Hindlimb muscle (tissue), 1 donor: ENCODE measurements at regions not wholly inside any gene's neighbourhood (a gene's known extent, or its start where the extent isn't known, plus 50 kb on each side); places are given as distances from the start of the nearest gene placed in this dataset.
A peak's percentile ranks its signal among the peaks of the same experiment; 100 is the strongest.
"Not testable (repeated sequence)": the region's sequence is repeated elsewhere in the genome, so short reads cannot be mapped to it uniquely, and the experiment has no call there.

Source experiments
- DNase-seq: peaks from one replicate; pipeline ENCODE4 v3.0.0-alpha.2; 2013

DNA sequence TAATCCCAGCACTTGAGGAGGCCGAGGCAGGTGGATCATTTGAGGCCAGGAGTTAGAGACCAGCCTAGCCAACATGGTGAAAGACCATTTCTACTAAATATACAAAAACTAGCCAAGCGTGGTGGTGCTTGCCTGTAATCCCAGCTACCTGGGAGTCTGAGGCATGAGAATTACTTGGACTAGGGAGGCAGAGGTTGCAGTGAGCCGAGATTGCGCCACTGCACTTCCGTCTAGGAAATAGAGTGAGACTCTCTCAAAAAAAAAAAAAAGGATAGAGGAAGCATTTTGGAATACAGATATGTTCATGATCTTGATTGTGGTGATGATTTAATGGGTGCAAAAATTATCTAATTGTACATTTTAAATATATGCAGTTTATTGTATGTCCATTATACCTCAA is 67.8 kb upstream of the GBE1 start:
- DNase-seq: not testable (repeated sequence)

DNA sequence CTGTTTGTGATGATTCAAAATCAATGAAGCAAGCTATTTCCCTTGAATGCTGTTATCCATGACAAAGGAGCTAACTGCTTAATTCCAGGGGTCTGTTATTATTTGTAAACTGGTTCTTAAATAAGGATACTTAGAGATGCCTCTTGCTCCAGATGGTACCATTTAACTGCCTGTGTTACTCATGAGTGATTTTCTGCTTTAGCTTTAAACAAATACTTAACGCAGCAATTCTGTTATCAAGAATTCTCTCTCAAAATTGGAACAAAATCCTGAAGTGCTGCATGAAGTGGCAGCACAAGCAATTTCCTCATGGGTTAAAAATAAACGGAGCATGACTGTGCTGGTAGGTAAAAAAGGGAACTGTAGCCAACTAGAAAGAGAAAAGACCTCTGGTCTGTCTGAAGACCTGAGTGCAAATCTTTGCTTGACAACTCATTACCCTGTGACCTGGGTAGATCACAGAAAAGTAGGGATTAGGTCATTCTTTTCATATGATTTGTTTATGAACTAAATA is 62.5 kb upstream of the GBE1 start:
- no peak for DNase-seq

DNA sequence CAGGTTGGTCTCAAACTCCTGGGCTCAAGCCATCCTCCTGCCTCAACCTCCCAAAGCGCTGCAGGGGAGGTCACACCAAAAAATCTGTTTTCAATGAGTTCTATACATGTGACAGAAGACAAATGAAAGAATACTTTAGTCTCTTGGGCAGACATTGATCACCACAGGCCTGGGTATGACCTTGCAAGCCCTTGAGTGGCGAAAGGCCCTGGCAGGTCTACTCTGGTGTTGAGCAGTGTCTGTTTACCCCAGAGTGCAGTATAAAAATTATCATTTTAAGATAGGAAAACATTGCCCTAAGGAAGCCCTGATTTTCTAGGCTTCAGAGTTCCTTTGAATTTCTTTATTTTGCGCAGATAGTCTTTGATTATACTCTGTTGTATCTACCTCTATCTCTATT is 61.6 kb upstream of the GBE1 start:
- DNase-seq: no peak

DNA sequence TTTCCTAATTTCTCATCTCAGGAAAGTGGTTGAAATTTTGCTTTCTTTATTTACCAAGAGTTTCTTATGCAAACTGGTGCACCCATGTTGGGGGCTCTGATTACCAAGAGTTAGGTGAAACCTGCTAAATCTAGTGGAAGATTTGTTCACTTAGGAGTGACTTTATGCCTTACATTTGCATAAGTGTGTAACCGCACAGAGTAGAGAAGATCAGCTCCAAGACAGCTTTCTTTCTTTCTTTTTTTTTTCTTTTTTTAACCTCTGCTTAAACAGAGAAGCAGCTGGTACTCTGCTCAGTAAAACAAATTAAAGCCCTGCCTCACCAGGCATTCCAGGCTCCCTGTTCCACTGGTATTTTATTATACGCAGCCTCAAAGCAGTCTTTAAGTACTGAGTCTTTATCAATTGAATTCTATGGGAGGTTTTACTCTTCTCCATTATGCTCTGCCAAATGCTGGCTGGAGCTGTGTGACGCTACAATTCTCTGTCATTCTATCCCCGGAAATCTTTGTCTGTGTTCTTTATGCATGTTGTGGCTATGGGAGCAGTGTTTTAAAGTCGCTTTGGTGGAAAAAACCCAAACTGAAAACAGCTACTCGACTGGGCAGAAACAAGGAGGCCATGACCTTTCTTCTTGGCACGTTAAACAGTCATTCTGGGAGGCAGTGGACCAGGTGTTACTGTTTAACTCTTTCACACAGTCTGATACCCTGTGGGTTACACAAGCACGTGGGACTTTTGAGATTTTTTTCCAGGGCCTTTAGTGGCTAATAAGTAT is 55.2 kb upstream of the GBE1 start:
- DNase-seq: peak; percentile 23

DNA sequence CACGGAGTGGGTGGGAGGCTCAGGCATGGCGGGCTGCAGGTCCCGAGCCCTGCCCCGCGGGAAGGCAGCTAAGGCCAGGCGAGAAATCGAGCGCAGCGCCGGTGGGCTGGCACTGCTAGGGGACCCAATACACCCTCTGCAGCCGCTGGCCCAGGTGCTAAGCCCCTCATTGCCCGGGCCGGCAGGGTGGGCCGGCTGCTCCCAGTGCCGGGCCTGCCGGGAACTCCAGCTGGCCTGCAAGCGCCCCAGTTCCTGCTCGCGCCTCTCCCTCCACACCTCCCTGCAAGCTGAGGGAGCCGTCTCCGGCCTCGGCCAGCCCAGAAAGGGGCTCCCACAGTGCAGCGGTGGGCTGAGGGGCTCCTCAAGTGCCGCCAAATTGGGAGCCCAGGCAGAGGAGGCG is 50.7 kb upstream of the GBE1 start:
- not testable (repeated sequence) for DNase-seq
